Suprapubic skin (tissue), 3 donors: ENCODE measurements at regions not wholly inside any gene's neighbourhood (a gene's known extent, or its start where the extent isn't known, plus 50 kb on each side); places are given as distances from the start of the nearest gene placed in this dataset.

ENCODE experiments used
- POLR2A ChIP-seq, 2 donors: fragments of 450-650 bp; IDR thresholded peaks; one replicate each; pipeline ENCODE4 v1.6.1; 2017; ENCODE audit warnings: antibody characterized with exemption in 2 of 2, mild to moderate bottlenecking in 2 of 2, moderate library complexity in 2 of 2
- TF ChIP-seq, protein P1 (sequence below), 2 donors: fragments of 200-600 bp in 1 of 2; fragments of 450-650 bp in 1 of 2; sonication (generic) in 1 of 2; IDR thresholded peaks; one replicate each; pipeline ENCODE4 v1.5.1; 2016 to 2019; ENCODE audit warnings: antibody characterized with exemption in 2 of 2, mild to moderate bottlenecking in 1 of 2, moderate library complexity in 1 of 2

DNA sequence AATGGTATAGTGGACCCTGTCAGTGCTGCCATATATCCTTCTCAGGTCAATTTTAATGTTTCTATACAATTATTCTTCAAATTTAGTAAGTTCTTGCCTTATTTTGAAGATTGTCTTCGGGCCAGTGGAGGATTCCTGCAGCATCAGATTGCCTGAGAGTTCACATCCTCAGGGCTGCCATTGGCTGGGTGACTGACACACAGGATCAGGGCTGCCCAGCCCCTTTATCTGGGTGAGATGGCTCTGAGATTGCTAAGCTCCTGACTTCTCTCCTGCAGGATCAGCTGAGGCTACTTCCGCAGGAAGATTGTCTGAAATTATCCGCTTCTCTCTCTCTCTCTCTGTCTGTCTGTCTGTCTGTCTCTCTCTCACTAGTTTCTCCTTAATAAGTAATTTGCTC lies 567.4 kb downstream of the TSN start:
- TF ChIP-seq POLR2A (IDR thresholded peaks at IDR 0.05), result no peak
- TF ChIP-seq, protein P1, sequence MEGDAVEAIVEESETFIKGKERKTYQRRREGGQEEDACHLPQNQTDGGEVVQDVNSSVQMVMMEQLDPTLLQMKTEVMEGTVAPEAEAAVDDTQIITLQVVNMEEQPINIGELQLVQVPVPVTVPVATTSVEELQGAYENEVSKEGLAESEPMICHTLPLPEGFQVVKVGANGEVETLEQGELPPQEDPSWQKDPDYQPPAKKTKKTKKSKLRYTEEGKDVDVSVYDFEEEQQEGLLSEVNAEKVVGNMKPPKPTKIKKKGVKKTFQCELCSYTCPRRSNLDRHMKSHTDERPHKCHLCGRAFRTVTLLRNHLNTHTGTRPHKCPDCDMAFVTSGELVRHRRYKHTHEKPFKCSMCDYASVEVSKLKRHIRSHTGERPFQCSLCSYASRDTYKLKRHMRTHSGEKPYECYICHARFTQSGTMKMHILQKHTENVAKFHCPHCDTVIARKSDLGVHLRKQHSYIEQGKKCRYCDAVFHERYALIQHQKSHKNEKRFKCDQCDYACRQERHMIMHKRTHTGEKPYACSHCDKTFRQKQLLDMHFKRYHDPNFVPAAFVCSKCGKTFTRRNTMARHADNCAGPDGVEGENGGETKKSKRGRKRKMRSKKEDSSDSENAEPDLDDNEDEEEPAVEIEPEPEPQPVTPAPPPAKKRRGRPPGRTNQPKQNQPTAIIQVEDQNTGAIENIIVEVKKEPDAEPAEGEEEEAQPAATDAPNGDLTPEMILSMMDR (IDR thresholded peaks at IDR 0.05), result no peak
